HepG2 (cell line): ENCODE measurements at regions not wholly inside any gene's neighbourhood (a gene's known extent, or its start where the extent isn't known, plus 50 kb on each side); places are given as distances from the start of the nearest gene placed in this dataset.

Experiments used
- ATAC-seq: fragments of 200-7000 bp; cut with Tn5 transposase; 3 replicates; pipeline ENCODE4 v1.9.1; 2020; ENCODE audit warnings: mild to moderate bottlenecking, moderate library complexity
- BruUV-seq: library from RNA; stranded (reverse); fragments of 400-500 nt; replicated peaks from 2 replicates; lab custom pipeline; 2021; lab: Mats Ljungman, UMichigan
- CTCF ChIA-PET: fragments of 300-600 bp; formaldehyde crosslinking; extraction: SDS; loops from one replicate; lab custom pipeline; 2021; ENCODE audit warnings: low total read pairs, inconsistent platforms, low intra/inter-chr PET ratio; lab: Yijun Ruan, JAX
- POLR2A ChIA-PET: fragments of 350-600 bp; sonication (Branson Sonifier 250); formaldehyde crosslinking; loops from one replicate; lab custom pipeline; 2020; ENCODE audit warnings: antibody characterized with exemption, inconsistent platforms; lab: Yijun Ruan, JAX
- DNase-seq: peaks from one replicate; pipeline ENCODE4 v3.0.0-alpha.2; 2015; ENCODE audit warnings: low spot score
- FAIRE-seq: peaks from 3 replicates; lab custom pipeline; 2011; peaks lifted over from hg19 to GRCh38; lab: Jason Lieb, UNC
- H2AFZ ChIP-seq: one replicate; pipeline ENCODE4 v1.6.1; 2011; ENCODE audit warnings: low read length, inconsistent platforms
- H3K27ac ChIP-seq: fragments of 300-600 bp; 3 replicates; pipeline ENCODE4 v1.8.0; 2011; ENCODE audit warnings: mixed run types, mild to moderate bottlenecking, mixed read lengths, low read length, inconsistent platforms; ENCODE audit not compliant: insufficient read depth; ENCODE audit errors: extremely low read length
- H3K27me3 ChIP-seq, 2 experiments: fragments of 200-600 bp in 1 of 2; 2 replicates in 1 of 2; 3 replicates in 1 of 2; pipeline versions ENCODE4 v1.6.0 to v1.8.0; 2011; ENCODE audit warnings: low read length in 2 of 2, mild to moderate bottlenecking in 2 of 2, moderate library complexity in 2 of 2, inconsistent platforms in 1 of 2; ENCODE audit not compliant: insufficient read depth in 2 of 2, control insufficient read depth in 1 of 2
- H3K36me3 ChIP-seq, 2 experiments: fragments of 200-600 bp in 1 of 2; replicated peaks in 1 of 2; 2 replicates in 1 of 2; 3 replicates in 1 of 2; pipeline versions ENCODE4 v1.5.1 to v1.8.0; 2011; ENCODE audit warnings: low read length in 2 of 2, inconsistent platforms in 1 of 2; ENCODE audit not compliant: insufficient read depth in 2 of 2, control insufficient read depth in 1 of 2
- H3K4me1 ChIP-seq: 2 replicates; pipeline ENCODE4 v1.5.1; 2012; ENCODE audit warnings: low read length, inconsistent platforms; ENCODE audit not compliant: insufficient read depth
- H3K4me2 ChIP-seq: 2 replicates; pipeline ENCODE4 v1.6.0; 2011; ENCODE audit warnings: low read depth, low read length, inconsistent platforms
- H3K4me3 ChIP-seq, 3 experiments: fragments of 200-600 bp in 1 of 3; sonication (generic), shearing (Covaris generic) in 1 of 3; replicated peaks in 1 of 3; 2 replicates each; pipeline ENCODE4 v1.5.1; 2011 to 2016; ENCODE audit warnings: low read length in 3 of 3, inconsistent platforms in 2 of 3, low read depth in 2 of 3, mild to moderate bottlenecking in 2 of 3, control low read depth in 1 of 3, mixed read lengths in 1 of 3; ENCODE audit not compliant: insufficient read depth in 1 of 3
- H3K79me2 ChIP-seq: one replicate; pipeline ENCODE4 v1.6.1; 2011; ENCODE audit warnings: low read length, inconsistent platforms; ENCODE audit not compliant: insufficient read depth
- H3K9ac ChIP-seq: 2 replicates; pipeline ENCODE4 v1.6.0; 2011; ENCODE audit warnings: mild to moderate bottlenecking, low read depth, low read length, inconsistent platforms; ENCODE audit not compliant: insufficient read depth
- H3K9me3 ChIP-seq: 2 replicates; pipeline ENCODE4 v1.5.1; 2012; ENCODE audit warnings: mild to moderate bottlenecking, low read length
- H4K20me1 ChIP-seq: 2 replicates; pipeline ENCODE4 v1.6.0; 2011; ENCODE audit warnings: inconsistent platforms, mild to moderate bottlenecking, low read length, moderate library complexity; ENCODE audit not compliant: insufficient read depth
- KDM1A ChIP-seq: IDR thresholded peaks from 2 replicates; pipeline ENCODE4 v1.6.1; 2016; ENCODE audit warnings: missing compliant biosample characterization
- SP4 ChIP-seq: sonication (generic); formaldehyde crosslinking; IDR thresholded peaks from 2 replicates; pipeline ENCODE4 v1.8.1; 2023; ENCODE audit warnings: mild to moderate bottlenecking, missing genetic modification reagents
- TFAP4 ChIP-seq: sonication (generic); IDR thresholded peaks from 2 replicates; pipeline ENCODE4 v1.6.1; 2016; ENCODE audit warnings: low read depth, borderline replicate concordance
- ZNF446 ChIP-seq: sonication (generic); formaldehyde crosslinking; IDR thresholded peaks from 2 replicates; pipeline ENCODE4 v1.5.0; 2020; ENCODE audit warnings: mild to moderate bottlenecking, missing genetic modification reagents
- WGBS: methylation state at CpG from one replicate; pipeline ENCODE4 v1.1.6; 2017; ENCODE audit warnings: low lambda C conversion rate; 5-methylcytosine and 5-hydroxymethylcytosine counted together
- in situ Hi-C: cut with HindIII; loops from 2 replicates; pipeline ENCODE4 v1.10.0; 2017; ENCODE audit warnings: low pct_unique_long_range_greater_than_20kb; ENCODE audit not compliant: extremely low pct_ligation_motif_present
- intact Hi-C: fragments of 100-400 bp; cut with micrococcal nuclease; formaldehyde crosslinking; loops from one replicate; pipeline ENCODE4 v1.10.0; 2022; ENCODE audit not compliant: unreplicated experiment
- TF ChIP-seq, protein P1 (sequence below): fragments of 450-650 bp; IDR thresholded peaks from 2 replicates; pipeline ENCODE4 v1.6.1; 2017; ENCODE audit warnings: mild to moderate bottlenecking

- no peak overlapping the region for H3K27ac ChIP-seq
- ChIA-PET POLR2A (no interaction called here), CTCF (no interaction called here)
- no peaks in the 10 kb centered on the region for H3K79me2 ChIP-seq
- no peak for TF ChIP-seq TFAP4
- no peak for TF ChIP-seq ZNF446 (CRISPR knock-in tag)
- TF ChIP-seq SP4, result no peak
- TF ChIP-seq KDM1A (CRISPR knock-in tag), result no peak
- TF ChIP-seq, protein P1, sequence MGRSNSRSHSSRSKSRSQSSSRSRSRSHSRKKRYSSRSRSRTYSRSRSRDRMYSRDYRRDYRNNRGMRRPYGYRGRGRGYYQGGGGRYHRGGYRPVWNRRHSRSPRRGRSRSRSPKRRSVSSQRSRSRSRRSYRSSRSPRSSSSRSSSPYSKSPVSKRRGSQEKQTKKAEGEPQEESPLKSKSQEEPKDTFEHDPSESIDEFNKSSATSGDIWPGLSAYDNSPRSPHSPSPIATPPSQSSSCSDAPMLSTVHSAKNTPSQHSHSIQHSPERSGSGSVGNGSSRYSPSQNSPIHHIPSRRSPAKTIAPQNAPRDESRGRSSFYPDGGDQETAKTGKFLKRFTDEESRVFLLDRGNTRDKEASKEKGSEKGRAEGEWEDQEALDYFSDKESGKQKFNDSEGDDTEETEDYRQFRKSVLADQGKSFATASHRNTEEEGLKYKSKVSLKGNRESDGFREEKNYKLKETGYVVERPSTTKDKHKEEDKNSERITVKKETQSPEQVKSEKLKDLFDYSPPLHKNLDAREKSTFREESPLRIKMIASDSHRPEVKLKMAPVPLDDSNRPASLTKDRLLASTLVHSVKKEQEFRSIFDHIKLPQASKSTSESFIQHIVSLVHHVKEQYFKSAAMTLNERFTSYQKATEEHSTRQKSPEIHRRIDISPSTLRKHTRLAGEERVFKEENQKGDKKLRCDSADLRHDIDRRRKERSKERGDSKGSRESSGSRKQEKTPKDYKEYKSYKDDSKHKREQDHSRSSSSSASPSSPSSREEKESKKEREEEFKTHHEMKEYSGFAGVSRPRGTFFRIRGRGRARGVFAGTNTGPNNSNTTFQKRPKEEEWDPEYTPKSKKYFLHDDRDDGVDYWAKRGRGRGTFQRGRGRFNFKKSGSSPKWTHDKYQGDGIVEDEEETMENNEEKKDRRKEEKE, result no peak
- H2AFZ ChIP-seq, result no peak overlapping the region
- no peak overlapping the region for H3K4me2 ChIP-seq
- no peak overlapping the region for H3K4me3 ChIP-seq
- BruUV-seq, result no TSS peak
- H3K9me3 ChIP-seq, result no peaks in the 10 kb centered on the region
- no peaks in the 10 kb centered on the region for H3K36me3 ChIP-seq
- no peak overlapping the region for H3K9ac ChIP-seq
- DNase-seq (no peak), FAIRE-seq (no peak), ATAC-seq (no peak)
- WGBS, result 31% methylated on average over 5 of the region's 5 CpGs
- no peaks in the 10 kb centered on the region for H3K4me1 ChIP-seq
- in situ Hi-C loops, result no loop called here
- H3K27me3 ChIP-seq, result no peaks in the 10 kb centered on the region; a peak in 1 of 5 replicates
- H4K20me1 ChIP-seq, result no peaks in the 10 kb centered on the region
- intact Hi-C loops, result no loop called here
Observed at GRCh38 chr11:111021131-111021530, 224.4 kb upstream of the POU2AF2 start.
